CD4-positive, alpha-beta T cell treated with Interleukin-17A for 1 hour (primary cell): ENCODE measurements at regions not wholly inside any gene's neighbourhood (a gene's known extent, or its start where the extent isn't known, plus 50 kb on each side); places are given as distances from the start of the nearest gene placed in this dataset.
"Not testable (repeated sequence)": the region's sequence is repeated elsewhere in the genome, so short reads cannot be mapped to it uniquely, and the experiment has no call there.

Source experiments
- DNase-seq: peaks from one replicate; pipeline ENCODE4 v3.0.0-alpha.2; 2020

DNA sequence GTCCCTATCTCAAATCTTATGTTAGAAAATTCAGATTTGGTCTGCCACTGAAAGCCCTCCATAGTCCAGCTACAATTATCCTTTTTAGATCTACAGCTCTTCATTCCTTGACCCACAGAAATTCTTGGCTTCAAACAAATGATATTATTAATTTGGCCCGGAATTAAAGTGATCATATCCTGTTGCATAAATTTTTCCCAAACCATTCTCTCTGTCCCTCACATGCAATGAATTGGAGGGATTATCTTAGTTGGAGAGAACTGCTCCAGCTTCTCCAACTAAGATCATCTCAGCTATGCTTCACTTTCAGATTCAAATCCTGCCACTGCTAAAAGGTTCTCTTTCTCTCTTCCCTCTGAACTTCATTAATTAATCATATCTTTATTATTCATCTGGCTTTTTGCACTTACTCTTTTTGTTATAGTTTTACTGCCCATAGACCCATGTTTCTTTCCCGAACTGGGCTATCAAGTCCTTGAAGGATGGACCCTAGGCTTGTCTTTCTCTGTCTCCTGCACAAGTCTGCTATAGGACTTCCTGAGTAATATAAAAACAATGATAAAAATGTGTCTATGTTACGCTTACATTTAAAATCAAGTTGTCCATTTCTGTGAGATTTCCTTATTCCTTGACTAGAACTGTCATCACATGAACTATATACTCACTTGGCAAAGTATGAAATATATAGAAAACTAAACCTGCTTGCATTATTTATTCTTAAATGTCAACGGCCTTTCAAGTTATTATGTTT is 493.9 kb upstream of the MARCKS start:
- DNase-seq: no peak

DNA sequence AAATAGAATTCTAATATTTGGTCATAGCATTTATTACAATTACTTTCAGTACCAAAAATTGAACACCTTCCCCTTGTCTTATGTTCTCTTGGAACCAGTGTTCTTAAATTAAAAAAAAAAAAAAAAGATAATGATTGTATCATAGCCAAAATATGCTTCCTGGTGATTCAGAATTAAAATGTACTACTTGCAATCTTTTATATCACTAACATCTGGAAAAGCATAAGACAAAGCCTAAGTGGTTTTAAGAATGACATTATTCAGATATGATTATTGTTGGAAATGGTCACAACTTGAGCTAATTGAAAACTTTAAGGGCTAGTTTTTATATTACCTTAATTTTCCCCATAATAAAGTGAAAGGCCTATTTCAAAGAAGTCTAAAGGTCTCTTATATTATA is 493.3 kb upstream of the MARCKS start:
- no peak for DNase-seq

DNA sequence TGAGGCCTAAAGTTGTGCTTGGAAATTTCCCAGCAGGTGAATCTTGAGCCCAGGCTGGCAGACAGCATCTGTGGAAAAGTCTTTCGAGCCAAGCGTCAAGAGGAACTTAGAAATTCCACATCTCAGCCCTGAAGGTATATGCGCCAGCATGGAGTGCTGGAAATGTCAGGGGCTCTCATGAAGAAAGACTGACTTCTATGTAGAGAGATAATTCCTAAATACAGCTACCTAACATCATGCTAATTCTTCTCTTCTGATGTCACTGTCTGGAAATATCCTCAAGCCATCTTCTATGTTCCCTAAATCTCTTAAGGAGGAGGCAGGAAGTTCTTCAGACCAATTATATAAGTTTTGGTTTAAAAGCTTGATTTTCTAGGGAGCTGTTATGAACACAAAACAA is 492.4 kb upstream of the MARCKS start:
- no peak for DNase-seq

DNA sequence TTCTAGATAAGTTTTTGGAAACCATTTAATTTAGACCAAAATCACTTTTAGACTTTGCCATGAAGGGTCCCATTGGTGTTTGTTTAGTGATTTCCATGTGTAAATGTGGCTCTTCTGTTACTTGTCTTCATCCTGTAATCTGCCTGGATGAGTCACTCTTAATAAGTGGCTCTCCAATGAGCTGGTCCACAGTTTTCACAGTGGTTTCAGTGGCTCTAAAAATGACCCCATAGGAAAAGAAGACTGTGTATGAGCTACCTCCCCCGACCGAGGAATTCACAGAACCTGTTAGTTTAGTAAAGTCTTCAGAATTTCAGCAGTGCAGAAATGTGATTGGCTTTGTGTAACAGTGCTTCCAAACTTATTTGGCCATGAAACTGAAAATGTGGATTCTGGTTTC is 492.0 kb upstream of the MARCKS start:
- no peak for DNase-seq

DNA sequence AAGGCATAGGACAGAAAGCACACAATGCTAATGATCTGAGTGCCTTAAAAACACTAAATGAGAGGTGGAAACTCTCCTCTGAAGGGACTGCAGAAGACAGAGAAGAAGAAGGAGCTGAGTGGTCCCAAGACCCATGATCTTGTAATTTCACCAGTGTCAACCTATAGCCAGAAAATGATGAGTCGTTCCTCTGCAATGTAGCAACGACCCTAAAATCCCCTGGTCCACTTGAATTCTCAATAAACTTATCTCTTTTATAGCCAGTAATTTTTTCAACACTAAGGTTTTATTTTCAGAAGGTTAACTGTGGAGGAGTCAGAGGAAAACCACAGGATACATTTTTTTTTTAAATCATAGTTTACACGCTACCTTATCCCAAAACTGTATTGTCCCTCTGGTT is 490.6 kb upstream of the MARCKS start:
- no peak for DNase-seq

DNA sequence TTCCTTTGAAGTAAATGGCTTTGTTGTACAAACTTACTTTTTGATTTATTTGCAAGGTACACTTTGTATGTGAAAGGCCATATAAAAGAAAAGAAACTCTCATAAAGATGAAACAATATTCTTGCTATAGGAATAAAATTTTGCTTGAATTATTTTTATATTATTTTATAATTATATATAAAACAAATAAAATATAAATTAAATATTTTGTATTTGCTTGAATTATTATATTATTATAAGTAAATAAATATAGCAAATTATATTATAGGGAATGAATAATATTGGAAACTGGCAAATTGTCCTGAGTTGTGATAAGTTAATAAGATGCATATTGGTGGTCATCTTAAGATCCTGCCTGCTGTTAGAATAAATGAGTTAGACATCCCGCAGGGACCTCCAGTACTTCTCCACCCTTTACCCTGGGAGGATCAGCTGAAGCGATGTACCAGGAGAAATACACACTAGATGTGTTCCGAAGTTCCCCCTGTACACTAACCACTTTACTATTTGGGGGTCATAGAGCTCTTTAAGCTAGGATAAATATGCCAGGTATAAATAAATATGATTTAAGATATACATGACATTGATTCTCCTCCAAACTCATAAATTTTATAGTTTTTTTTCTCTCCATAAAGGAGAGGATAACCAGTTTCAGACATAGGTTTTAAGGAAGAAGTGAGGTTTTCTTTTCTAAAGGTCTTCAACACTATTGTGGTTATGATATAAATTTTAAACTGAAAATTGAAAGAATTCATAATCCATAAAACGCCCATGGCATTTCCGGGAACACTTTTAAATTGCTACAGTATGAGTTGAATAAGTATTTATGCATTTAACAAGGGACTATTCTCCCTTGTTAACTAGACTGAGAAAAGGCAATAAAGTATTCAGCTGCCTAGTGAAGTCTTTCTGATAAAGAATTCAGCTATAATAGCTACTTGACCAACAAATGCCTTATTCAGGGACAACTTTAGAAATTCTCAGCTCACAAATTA is 486.3 kb upstream of the MARCKS start:
- no peak for DNase-seq

DNA sequence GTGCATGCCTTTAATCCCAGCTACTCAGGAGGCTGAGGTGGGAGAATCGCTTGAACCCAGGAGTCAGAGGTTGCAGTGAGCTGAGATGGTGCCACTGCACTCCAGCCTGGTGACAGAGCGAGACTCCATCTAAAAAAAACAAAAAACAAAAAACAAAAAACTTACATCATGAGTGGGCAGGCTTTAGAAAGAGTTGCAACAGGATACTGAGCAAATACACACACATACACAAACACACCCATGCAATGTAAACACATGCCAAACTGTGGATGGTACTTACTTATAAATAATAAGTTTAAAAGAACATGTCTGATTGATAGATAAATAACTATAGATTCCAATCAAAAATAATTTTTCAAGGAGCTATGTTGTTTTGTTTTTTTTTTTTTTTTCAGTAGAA is 481.7 kb upstream of the MARCKS start:
- not testable (repeated sequence) for DNase-seq

DNA sequence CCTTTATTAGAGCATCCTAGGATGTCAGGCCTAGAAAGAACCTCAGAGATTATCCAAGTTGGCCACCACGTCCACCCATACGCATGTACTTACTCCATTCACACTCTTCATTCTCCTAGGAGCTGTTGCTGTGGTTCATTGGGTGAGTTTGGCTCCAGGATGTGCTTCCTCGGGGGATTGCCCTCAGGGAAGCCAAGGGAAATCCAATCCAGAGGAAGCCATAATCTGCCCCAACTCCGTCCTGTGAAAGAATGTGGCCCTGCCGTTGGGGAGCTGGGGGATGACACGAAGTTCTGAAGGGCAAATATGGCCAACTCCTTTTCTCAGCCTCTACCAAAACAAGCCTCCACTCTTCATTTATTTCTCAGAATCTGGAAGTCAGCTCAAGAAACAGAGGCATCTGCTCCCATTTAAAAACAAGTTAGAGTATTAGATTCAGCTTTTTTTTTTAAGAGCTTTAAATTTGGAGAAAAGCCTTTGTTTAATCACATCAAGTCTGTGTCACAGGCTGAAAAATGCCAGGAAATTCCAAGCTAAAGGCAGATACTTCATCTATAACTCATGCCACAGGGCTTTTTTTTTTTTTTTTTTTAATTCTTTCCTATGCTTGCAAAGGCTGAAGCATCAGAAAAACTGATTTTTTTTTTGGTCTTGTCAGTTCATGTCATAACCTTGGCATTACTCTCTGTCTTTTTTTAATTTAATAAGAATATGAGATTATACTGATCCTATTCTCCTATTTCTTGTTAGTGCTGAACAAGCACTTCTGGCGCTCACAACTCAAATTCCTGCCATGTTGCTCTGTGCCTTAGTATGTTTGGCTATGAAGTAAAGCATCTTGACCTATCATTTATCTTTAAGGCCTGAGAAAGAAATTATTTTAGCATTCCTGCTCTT is 480.9 kb upstream of the MARCKS start:
- no peak for DNase-seq

DNA sequence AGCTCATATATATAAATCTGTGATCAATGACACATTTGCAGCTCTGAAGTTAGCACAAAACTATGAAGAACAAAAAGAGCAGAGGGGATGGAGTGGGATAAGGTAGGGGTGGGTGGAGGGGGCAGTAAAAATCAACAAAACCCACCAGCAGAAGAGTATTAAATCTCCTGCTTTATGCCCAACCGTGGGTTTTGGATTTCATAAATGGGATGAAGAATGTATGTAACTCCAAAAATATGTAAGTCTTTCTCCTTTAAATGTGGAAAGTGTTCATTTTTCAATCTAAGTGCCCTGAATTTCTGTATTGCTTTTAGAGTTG is 480.3 kb upstream of the MARCKS start:
- no peak for DNase-seq

DNA sequence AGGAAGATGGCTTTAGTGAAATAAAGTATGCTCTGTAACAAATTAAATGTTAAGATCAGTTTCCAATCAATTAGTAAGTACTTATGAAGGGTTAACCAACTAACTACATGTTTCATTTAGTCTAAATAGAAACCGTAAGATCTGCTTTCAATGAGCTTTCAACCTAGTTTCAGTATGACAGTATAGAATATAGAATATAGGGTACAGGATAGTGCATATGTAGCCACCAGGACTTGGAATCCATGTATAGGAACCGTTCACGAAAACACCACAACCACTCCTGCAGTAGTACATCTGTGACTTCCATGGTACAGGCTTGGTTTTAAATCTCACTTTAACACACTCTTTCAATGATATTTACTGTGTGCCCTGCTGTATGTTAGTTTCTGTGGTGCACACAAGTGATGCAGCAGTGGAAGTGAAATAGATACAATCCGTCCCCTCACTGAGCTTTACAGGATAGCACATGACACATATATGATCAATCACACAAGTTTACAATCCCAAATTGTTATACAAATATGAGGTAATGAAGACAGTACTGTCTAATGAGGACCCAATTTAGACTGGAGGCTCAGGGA is 479.7 kb upstream of the MARCKS start:
- DNase-seq: no peak

DNA sequence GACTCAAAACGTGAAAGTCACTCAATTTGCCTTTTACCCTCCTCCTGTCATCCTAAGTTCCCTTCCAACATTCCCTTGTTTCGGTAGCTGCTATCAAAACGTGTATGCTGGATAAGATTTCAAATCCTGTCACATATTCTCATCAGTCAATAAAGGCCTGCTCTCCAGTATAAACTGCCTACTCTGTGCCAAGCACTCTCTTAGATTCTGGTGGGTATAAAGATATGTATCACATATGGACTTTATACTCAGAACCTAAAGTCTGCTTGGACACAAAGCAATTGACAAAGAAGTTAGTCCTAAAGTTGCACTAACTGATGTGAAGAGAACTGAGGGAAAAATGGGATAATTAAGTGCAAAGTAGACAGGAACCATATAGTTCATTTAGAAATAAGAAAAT is 476.6 kb upstream of the MARCKS start:
- DNase-seq: no peak

DNA sequence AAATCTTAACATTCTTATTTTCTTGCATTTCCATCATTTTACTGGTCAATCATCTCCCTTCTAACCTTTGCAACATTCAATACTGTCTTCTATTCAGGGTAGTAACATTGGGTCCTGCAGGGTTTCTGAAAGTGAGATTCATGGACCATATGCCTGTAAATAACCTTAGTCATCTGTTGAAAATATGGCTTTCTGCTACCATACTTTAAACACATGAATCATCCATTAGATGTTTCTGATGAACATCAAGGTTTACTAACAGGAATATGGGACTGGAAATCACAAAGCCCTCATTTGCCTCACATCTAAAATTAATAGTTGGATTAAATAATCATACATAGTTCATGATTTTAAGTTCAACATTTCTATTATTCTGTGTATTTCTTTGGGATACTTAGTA is 475.9 kb upstream of the MARCKS start:
- DNase-seq: no peak

DNA sequence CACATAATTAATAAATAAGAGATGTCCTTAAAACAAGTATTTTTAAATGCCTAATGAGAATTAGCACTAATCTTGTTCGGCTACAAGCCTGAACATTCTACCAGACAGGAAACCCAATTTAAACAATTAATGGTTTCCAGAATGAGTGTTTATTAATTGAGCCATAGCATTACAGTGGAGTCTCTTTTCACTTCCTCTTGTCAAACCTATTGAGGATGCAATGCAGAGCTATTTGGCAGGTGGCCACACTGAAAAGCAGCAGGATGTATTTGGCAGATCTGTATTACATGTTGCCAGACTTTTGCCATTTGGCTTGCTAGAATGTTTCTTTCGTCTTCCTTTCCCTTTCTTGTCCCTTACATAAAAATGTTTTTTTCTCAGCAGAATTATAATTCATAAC is 475.2 kb upstream of the MARCKS start:
- DNase-seq: no peak

DNA sequence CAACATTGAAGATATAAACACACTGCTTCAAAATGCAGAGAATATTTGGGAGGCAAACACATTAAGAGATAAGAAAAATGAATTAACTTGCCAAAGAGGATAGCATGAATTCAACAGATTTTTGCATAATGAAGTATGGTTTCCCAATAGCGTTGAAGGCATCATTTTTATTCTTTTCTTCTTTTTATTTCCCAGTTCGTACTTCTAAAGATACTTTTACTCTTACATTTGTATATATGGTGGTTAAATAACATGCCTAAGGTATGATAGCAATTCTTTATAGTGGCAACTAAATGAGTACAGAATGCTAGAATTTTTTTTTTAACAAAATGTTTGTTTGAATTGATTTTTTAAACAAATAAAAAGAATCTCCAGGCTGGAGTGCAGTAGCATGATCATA is 473.4 kb upstream of the MARCKS start:
- DNase-seq: no peak

DNA sequence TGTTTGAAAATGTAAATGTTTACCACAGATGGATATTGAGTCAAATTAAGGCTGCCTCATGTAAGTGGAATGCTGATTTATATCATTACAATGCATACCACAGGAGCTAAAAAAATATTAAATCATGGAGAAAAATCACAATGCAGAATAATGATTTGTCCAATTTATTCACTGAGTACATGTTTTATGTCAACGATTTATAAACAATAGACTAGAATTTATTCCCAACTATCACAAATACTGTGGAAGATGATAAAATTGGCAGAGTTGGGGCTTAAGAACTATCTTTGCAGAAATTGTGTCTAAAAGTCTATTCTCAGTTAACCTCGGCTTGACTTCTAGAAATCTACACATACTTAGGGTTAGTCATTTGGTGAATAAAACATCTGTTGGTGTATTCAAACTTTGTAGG is 472.1 kb upstream of the MARCKS start:
- DNase-seq: no peak

DNA sequence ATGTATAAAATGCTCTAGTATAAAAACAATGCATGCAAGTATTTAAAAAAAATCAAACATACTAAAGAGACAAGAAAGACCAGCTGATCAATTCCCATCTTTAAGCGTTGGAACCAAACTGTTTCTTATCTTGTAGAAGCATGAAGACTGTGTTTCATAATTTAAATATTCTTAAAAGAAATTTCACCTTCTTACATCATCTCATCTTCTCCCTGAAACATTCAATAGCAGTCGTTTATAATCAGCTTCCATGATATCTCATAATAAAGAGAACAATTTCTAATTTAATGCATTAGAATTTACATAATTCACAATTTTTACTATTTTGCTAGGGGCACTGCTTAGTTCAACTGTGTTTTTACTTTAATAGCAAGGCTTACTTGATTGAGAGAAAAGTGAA is 468.1 kb upstream of the MARCKS start:
- no peak for DNase-seq

DNA sequence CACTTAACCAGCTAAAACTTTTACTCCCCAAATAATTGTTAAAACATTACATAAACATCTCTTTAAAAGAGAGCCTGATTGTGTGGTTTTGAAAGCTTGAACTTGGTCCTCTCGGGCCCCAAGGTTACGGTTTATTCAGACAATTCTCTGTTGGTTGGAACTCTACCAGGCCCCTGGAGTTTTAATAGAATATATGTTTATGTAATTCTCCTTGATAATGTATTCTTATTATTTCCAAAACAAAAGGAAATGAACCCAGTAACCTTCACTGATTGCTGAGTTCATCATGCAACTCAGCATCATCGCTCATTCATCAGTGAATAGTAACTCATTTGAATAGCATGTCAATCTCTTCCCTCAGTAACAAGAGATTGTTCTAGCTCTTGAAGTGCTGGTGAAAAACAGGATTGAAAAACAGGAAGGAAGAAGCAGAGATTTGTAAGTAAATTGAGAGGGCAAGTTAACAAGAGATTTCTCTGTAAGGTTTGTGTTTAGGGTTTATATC is 464.5 kb upstream of the MARCKS start:
- no peak for DNase-seq

DNA sequence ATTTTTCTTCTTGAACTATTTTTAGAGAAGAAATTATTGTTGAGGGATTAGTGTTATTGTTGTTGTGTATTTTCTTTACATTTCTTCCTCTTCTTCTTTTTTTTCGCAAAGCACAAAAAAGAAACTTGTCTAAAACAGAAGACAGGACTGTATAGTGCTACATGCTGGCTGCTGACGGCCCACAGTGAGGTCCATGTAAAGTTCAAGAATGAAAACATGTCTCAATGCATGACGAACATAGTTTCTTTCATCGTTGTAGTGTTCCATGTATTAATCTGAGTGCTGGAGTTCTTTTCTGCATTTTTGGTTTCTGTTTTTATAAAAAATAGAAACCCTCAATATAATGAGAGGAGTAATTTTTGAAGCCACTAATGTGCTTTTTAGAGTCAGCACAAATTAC is 462.9 kb upstream of the MARCKS start:
- DNase-seq: no peak

DNA sequence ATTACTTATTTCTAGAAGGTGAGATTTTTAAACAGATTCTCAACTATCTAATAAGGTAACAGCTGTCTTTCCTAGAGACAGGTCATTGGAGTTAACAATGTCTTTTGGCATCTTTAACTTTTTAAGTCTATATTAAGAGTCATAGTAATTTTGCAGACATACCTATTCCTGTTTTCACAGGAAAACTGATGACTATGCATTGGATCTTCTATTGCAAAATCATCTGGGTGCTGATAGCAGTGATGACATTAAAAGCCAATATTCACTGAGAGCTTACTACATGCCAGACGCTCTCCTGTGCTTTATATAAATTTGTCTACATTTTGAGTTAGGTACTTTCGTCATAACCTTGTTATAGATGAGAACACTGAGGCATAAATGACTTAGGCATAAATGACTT is 462.4 kb upstream of the MARCKS start:
- DNase-seq: no peak

DNA sequence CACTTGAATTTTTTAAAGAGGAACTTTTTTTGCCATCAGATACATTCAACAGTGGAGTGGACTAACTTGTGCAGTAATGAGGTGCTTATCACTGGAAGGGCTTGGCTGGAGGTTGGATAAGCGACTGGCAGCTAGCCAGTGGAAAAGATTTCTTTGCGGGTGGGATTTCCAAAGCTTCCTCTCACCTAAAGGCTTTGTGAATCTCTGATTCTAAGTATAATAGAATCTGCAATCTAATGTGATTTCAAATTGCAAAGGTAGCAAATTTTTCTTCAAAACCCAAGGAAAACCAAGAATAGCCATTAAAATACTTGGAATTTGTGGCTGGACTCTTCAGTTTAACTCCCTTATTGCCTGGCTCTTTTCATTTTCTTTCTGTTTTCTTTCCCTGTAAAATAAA is 460.4 kb upstream of the MARCKS start:
- DNase-seq: no peak

DNA sequence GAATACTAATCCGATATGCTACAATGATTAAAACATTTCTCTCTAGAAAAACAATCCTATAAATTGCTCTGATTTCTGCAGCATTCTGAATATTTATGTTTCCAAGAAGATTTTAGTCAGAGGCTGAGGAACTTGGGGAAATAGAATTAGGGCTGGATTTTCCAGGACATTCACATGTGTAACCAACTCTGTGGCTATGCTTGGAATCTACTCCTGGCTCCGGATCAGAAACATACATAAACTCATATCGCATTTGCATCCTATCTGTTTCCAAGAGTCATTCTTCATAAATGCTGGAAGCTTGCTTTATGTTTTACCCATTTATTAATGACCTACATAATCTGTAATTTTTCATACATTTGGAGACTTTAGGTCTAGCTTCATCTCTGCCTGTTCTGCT is 459.9 kb upstream of the MARCKS start:
- no peak for DNase-seq

DNA sequence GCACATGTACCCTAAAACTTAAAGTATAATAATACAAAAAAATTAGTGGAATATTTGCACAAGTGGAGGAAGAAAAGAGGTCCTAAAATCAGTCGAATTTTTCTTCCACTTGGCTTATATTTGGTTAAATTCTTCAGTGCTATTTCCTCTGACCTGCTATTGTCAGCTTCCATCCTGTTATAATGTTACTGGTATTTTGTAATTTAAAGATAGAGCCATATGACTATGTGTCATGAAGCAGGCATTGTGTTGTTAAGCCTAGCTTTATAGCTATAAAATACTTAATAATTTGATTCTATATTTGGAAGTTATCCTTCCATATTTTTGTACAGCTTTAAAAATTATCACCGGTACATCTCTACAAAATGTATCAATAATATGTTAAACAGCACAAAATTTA is 455.9 kb upstream of the MARCKS start:
- no peak for DNase-seq

DNA sequence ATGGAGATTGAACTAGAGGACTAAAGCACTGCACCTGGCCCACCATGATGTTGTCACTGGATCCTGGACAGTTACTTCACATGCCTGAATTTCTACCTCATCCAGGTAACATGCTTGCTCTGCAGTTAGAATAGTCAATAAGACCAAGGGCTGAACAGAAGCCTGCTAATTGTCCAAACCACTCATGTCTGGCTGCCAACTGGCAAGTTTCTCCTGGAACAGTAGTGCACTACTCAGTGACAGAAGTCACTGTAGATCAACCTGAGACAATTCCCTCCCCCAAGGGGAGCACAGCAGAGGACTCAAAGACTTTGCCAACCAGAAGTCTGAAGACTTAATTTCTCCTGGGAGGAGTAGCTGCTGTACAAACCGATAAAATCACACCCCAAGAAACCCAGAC is 454.6 kb upstream of the MARCKS start:
- DNase-seq: no peak
